HL-60/S4 (cell line): ENCODE measurements at regions not wholly inside any gene's neighbourhood (a gene's known extent, or its start where the extent isn't known, plus 50 kb on each side); places are given as distances from the start of the nearest gene placed in this dataset.
"Not testable (repeated sequence)": the region's sequence is repeated elsewhere in the genome, so short reads cannot be mapped to it uniquely, and the experiment has no call there.

ENCODE experiments used
- in situ Hi-C: fragments of 300-500 bp; cut with MboI; formaldehyde crosslinking; loops from 2 replicates; pipeline ENCODE4 v1.14.3; 2022; ENCODE audit warnings: low sequenced_read_pairs

DNA sequence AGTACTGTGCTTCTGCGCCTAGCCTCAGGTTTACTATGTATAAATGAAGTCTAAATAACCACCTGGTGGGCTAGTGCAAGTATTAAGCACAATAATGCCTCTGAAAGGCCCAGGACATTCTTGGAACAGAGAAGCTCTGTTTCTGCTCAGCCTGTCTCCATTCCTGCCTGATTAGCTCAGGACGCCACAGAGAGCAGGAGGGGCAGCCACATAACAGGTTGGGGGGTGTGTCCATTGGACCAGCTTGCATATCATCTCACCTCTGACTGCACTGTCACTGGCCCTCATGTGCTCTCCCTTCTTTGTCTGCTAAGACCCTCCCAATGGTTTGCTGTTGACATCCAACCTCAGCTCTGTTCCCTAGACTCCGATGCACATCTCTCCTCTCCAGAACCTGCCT lies 52.8 kb upstream of the IKZF1 start:
- in situ Hi-C loops: no loop called here

DNA sequence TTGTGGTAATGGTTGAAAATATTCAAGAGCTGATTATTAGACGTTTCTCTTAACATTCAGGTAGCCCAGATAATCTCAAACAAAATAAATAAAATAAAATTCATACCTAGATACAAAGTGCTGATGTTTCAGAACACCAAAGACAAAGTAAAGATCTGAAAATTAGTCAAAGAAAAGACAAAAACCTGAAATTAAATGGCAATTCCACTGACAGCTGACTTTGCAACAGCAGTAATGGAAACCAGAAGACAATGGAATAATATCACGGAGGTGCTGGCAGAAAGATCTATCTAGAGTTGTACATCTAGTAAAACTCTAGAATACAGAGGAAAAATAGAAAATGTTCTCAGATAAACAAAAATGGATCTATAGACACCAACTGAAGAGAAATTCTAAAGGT lies 58.0 kb upstream of the IKZF1 start:
- in situ Hi-C loops: no loop called here

- in situ Hi-C loops: not testable (repeated sequence)
Measured at GRCh38 chr7:50242111-50242510, 62.4 kb upstream of the IKZF1 start.

DNA sequence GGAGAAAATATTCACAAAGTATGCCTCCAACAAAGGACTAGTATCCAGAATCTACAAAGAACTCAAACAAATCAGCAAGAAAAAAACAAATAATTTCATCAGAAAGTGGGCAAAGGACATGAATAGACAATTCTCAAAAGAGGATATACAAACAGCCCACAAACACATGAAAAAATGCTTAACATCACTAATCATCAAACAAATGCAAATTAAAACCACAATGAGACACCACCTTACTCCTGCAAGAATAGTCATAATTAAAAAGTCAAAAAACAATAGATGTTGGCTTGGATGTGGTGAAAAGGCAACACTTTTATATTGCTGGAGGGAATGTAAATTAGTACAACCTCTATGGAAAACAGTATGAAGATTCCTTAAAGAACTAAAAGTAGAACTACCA lies 63.8 kb upstream of the IKZF1 start:
- in situ Hi-C loops: not testable (repeated sequence)

- in situ Hi-C loops: loop anchor here (5.0 kb wide), 1 partner anchor 127 kb away; no protein-coding TSS in a partner anchor
Measured at GRCh38 chr7:50229964-50230363, 74.6 kb upstream of the IKZF1 start.

GRCh38 chr7:50228148-50228547 lies 76.4 kb upstream of the IKZF1 start:
- in situ Hi-C loops: loop anchor here (5.0 kb wide), 1 partner anchor 129 kb away; no protein-coding TSS in a partner anchor

- in situ Hi-C loops: loop anchor here (5.0 kb wide), 1 partner anchor 130 kb away; no protein-coding TSS in a partner anchor
Measured at GRCh38 chr7:50227726-50228125, 76.8 kb upstream of the IKZF1 start.

- in situ Hi-C loops: loop anchor here (5.0 kb wide), 1 partner anchor 131 kb away; no protein-coding TSS in a partner anchor
Measured at GRCh38 chr7:50226669-50227068, 77.8 kb upstream of the IKZF1 start.

DNA sequence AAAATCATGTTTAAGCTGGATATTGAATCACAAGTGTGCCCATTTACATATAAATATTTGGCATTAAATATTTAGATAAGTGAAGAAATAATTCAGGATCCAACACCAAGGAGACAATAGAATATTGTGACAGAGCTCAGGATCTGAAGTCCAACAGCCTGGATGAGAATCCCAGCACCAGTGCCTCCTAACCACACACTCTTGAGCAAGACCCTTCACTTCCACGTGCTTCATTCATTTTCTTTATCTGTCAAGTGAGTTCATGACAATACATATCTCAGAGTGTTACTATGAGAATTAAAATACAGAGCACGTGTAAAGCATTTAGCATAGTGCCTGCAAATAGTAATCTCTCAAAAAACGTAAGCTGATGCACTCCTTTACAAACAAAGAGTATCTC lies 78.4 kb upstream of the IKZF1 start:
- in situ Hi-C loops: loop anchor here (5.0 kb wide), 1 partner anchor 131 kb away; no protein-coding TSS in a partner anchor

DNA sequence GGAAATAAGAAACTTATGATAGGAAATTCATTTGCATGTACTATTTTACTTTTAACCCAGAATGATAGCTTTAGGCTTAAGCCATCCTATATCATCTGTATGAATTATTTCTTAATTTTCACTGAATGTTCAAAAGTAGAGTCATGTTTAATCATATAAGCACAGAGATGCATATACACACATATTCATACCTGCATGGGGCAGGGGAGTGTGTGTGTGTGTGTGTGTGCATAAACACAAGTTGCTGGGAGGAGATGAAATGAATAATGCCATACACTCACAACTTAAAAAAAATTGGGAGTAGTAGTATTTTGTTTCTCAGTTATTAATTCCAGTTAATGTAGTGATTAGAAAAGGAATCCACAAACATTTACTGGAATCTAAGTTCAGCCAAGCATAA lies 83.1 kb upstream of the IKZF1 start:
- in situ Hi-C loops: no loop called here

DNA sequence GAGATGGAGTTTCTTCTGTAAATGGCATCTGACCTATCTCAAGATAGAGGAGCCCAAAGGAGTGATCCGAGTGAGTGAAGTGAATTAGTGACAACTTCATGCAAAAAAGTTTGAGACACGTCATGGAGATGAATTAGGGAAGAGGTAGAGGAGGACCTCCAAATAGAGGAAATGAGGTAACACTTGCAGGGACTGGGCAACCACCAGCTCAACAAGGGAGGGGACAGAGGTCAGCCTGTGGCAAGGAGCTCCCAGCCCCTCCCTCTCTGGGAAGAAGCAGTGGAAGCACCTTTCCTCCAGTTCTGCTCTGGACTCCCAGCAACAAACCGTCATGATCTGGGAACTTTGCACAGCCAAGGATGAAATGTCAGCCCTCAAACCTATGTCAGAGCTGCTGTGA lies 83.5 kb upstream of the IKZF1 start:
- in situ Hi-C loops: no loop called here

DNA sequence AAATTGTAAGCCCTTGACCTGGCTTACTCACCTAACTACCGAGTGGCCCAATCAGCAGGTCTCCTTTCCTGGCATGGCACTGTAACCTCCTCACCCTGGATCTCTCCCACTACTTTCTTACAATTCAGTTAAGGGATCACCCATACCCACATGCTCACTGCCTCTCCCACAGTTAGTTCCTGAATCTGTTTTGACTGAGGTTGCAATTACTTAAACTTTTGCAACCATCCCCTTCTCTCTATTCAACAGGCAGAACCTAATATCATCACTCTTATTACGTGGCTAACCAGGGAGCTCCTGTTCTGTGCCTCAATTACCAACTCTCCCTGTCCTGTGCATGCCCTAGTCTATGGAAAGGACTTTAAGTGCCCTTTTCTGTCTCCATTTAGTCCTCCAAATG lies 84.2 kb upstream of the IKZF1 start:
- in situ Hi-C loops: no loop called here

DNA sequence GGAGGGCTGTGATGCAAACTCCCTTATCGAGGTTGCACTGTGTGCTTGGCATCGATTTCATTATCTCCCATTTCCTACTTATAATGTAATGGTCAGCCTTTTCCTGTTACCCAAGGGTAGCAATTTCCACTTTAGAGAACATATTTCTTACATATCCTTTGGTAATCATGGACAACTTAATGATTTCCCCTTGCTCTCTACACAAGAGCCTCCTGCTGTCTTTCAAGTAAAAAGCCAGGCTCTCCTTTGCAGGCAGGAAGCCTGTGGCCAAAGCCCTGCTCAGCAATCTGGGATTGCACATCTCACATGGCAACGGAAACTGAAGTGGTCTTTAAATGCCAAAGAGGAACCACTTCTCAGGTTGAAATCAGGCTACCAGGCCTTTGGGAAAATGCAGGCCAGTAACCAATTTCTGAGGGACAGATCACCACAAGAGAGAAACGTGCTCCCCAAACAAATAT lies 86.7 kb upstream of the IKZF1 start:
- in situ Hi-C loops: no loop called here

DNA sequence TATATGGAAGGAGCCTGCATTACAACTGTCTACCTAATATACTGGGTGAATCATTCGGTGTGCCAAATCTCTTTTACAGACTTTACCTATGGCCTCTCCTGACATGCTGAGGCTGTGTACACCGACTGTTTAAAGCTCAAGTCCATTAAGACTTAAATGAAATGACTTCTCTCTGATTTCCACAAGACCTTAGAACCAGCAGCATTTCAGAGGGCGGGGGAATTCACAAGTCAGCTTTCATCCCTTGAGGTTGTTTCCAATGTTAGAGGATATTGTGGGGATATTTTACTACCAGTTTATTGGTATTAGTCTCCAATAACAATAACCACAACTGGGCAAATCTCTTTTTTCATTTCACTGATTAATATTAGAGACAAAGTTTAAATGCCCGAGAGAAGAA lies 87.1 kb upstream of the IKZF1 start:
- in situ Hi-C loops: no loop called here

DNA sequence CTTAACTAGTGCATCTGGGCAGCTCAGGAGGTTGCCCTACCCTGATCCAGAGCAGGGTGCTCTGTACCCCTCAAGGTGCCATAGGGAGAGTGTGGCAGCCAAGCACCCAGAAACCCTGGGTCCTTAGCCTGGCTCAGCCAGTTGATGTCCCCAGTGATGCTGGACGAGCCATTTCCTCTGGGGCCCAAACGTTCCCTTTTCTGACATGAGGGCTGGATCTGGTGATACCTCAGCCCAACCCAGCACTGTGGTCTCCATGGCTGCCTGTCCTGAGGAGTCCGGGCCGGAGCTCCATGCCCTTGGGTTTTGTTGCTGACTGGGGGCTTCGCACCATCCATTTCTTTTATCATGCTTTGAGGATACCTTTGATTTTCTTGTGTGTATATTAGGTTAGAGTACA lies 87.9 kb upstream of the IKZF1 start:
- in situ Hi-C loops: no loop called here

- in situ Hi-C loops: no loop called here
Measured at GRCh38 chr7:50214771-50215170, 89.7 kb upstream of the IKZF1 start.

DNA sequence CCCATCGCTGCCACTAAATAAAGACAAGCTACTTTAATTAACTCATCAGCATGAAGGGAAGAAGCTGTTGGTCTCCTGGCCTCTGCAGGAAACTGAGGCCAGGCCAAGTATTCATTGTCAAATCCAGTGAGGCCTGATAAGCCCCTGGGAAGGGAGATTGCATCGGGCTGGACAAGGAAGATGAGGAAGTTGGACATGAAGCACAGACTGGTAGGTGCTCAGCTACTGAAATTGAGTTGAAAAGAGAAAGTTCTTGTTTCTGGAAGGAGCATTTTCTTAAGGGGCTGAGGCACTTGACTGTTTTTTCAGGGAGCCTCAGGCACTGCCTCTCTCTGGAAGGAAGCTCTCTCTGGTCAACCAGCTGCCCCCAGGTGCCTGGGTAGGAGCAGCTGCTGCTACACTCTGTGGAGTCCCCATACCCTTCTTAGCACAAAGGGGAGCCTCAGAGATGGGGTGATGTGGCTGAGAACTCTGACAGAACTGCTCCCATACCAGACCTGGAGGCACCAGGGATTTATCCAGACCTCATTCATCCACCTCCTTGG lies 90.3 kb upstream of the IKZF1 start:
- in situ Hi-C loops: no loop called here

DNA sequence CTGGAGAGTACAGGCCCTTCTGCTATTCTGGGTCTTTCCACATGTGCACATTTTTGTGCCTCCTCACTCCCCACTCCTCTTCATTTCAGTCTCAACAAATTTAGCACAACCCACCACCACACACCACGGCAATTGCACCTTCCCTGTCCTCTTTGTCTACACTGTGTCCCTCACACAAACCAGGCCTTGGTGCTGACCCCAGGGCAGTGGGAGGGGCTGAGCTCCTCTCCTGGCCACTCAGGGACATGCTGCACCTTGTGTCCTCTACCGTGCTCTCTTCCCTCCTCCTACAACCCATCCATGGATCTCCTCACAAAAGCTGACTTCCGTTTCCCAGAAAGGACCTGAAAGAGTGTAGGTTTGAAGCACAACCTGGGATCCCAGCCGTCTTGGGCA lies 90.9 kb upstream of the IKZF1 start:
- in situ Hi-C loops: no loop called here

- in situ Hi-C loops: no loop called here
Measured at GRCh38 chr7:50212666-50213621, 91.6 kb upstream of the IKZF1 start.

DNA sequence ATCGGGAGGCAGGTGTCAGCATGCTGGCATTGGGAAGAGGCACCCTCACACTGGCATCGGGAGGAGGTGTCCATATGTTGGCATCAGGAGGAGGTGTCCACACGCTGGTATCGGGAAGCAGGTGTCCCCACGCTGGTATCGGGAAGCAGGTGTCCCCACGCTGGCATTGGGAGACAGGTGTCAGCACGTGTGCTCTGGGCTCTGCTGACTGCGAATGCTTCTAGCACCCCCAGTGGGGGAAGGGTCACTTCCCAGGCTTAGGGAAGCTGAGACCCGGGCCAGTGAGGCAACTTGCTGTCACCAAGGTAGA lies 92.5 kb upstream of the IKZF1 start:
- in situ Hi-C loops: no loop called here

DNA sequence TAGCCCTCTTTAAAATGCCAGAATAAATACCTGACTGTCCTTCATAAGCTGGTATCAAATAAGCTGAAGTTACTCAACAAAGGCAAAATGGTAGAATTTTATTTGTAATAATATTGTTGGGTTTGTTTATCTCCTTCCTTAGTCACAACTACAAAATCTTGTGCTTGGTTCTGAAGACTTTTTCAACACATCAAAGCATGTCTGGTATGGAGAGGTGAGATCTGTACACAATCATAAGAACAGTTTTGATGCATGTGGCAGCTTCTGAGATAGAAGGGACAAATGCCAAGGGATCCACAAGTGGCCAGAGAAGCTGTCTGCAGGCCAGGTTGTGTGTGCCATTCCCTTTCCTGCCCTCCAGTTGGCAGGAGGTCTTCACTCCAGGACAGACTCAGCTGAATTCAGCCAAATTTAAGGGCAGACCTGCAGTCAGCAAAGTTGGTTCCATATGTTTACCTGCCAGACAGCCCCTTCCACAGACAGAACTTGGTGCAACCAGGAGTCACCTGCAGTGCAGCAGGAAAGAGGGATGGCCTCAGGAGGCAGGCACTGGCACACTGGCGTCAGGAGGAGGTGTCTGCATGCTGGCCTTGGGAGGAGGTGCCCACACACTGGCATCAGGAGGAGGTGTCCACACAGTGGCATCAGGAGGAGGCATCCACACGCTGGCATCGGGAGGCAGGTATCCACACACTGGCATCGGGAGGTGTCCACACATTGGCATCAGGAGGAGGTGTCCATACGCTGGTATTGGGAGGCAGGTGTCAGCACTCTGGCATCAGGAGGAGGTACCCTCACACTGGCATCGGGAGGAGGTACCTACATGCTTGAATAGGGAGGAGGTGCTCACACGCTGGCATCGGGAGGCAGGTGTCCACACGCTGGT lies 93.1 kb upstream of the IKZF1 start:
- in situ Hi-C loops: no loop called here
